H7 (cell line): ENCODE measurements at regions not wholly inside any gene's neighbourhood (a gene's known extent, or its start where the extent isn't known, plus 50 kb on each side); places are given as distances from the start of the nearest gene placed in this dataset.

Experiments used
- DNase-seq: peaks from one replicate; pipeline ENCODE4 v3.0.0; 2012
- H3K27me3 ChIP-seq: 2 replicates; pipeline ENCODE4 v1.6.0; 2011; ENCODE audit warnings: mild to moderate bottlenecking, low read length; ENCODE audit not compliant: control insufficient read depth, insufficient read depth
- H3K36me3 ChIP-seq: replicated peaks from 2 replicates; pipeline ENCODE4 v1.5.1; 2011; ENCODE audit warnings: low read length; ENCODE audit not compliant: control insufficient read depth, insufficient read depth
- H3K4me3 ChIP-seq: 2 replicates; pipeline ENCODE4 v1.5.1; 2011; ENCODE audit warnings: low read depth, mild to moderate bottlenecking, control low read depth, low read length, moderate library complexity; ENCODE audit not compliant: insufficient read depth

- Histone ChIP-seq H3K4me3 (no peak overlapping the region), H3K36me3 (no peaks in the 10 kb centered on the region), H3K27me3 (no peaks in the 10 kb centered on the region)
- DNase-seq, result no peak
Measured at GRCh38 chr18:46243673-46244072, 139.5 kb downstream of the HAUS1 start.

DNA sequence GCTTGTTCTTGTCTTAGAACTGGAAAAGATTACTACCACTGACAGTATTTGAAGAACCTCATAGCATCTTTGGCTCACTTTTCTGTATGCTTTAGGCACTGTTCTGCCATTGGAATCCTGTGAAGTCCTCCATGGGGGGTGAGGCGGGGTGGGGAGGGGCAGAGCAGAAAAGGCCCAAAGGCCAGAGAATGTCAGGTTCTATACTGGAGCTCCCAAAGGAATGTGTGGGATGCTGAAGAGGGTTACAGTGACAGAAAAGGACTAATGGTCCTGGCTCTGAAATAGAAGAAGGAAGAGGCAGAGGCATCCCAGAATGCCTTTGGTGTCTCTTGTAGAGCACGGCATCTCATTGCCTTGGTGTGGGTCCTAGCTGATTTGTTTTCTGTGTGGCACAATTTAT is 141.9 kb downstream of the HAUS1 start:
- Histone ChIP-seq H3K27me3 (no peaks in the 10 kb centered on the region), H3K36me3 (no peaks in the 10 kb centered on the region), H3K4me3 (no peak overlapping the region)
- DNase-seq, result peak; percentile 23

- H3K4me3 ChIP-seq, result no peak overlapping the region
- H3K36me3 ChIP-seq, result no peaks in the 10 kb centered on the region
- no peaks in the 10 kb centered on the region for H3K27me3 ChIP-seq
- DNase-seq, result no peak
Measured at GRCh38 chr18:46247942-46248341, 143.8 kb downstream of the HAUS1 start.

- Histone ChIP-seq H3K27me3 (no peaks in the 10 kb centered on the region), H3K36me3 (no peaks in the 10 kb centered on the region), H3K4me3 (no peak overlapping the region)
- no peak for DNase-seq
Measured at GRCh38 chr18:46250084-46250811, 146.1 kb downstream of the HAUS1 start.

DNA sequence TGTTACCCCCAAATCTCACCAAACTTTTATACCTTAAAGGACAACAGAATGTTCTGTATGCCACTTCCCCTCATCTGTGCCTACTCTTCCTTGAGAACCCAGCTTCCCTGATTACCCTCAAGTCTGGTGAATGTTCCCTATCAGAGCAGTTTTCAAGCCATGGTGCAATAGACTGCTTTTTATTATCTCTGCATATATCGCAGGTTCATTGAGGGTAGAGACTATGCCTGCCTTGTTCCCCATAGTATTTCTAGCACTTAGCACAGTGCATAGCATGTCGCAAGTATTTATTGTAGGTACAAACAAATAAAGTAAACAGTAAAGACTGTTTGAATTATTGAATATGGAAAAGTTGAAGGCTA is 146.6 kb downstream of the HAUS1 start:
- Histone ChIP-seq H3K36me3 (no peaks in the 10 kb centered on the region), H3K4me3 (no peak overlapping the region), H3K27me3 (no peaks in the 10 kb centered on the region)
- no peak for DNase-seq

DNA sequence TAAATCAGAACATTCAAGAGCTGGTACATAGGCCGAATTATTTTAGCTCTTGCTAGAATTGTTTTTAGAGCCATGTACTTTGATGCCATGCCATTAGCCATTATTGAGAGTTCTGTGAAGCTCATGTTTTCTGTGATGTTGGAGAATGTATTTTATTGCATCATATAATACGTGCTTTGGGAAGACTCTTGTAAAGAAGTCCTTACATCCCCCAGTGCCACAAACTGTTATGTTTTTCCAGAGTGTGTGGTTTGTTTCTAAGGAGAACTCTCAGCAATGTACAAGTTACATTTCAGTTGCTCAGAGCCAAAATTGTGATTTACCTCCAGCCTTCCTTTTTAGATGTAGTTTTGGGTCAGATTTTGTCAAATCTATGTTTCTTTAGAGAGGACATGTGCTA is 148.6 kb downstream of the HAUS1 start:
- no peaks in the 10 kb centered on the region for H3K36me3 ChIP-seq
- DNase-seq, result no peak
- no peaks in the 10 kb centered on the region for H3K27me3 ChIP-seq
- no peak overlapping the region for H3K4me3 ChIP-seq

- Histone ChIP-seq H3K27me3 (no peaks in the 10 kb centered on the region), H3K4me3 (no peak overlapping the region), H3K36me3 (no peaks in the 10 kb centered on the region)
- no peak for DNase-seq
Measured at GRCh38 chr18:46253498-46253897, 149.3 kb downstream of the HAUS1 start.

GRCh38 chr18:46256078-46256477 is 151.9 kb downstream of the HAUS1 start:
- Histone ChIP-seq H3K27me3 (no peaks in the 10 kb centered on the region), H3K4me3 (no peak overlapping the region), H3K36me3 (no peaks in the 10 kb centered on the region)
- no peak for DNase-seq

DNA sequence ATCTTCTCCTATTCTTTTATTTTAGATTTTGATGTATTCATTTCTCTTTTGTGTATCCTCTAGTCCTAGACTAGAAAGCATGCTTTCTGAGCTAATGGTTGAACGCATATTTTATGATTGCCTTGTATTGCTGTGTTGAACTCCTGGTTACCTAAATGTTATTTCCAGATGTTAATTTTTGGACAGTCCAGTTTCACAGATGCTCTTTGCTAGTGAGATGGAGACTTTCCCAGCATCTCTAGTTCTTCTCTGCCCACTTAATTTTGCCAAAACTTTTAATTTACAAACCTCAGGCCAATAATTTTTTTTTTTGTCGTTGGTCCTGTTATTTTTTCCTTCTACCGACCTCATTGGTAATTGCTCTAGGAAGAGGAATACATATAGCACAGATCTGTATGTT is 153.2 kb downstream of the HAUS1 start:
- Histone ChIP-seq H3K4me3 (no peak overlapping the region), H3K36me3 (no peaks in the 10 kb centered on the region), H3K27me3 (no peaks in the 10 kb centered on the region)
- no peak for DNase-seq

GRCh38 chr18:46260016-46260878 is 156.1 kb downstream of the HAUS1 start:
- DNase-seq, result no peak

GRCh38 chr18:46260879-46261143 is 156.6 kb downstream of the HAUS1 start:
- no peaks in the 10 kb centered on the region for H3K36me3 ChIP-seq
- no peak for DNase-seq
- no peak overlapping the region for H3K4me3 ChIP-seq
- no peaks in the 10 kb centered on the region for H3K27me3 ChIP-seq

More at GRCh38 chr18:46260016-46260878, 156.1 kb downstream of the HAUS1 start:
- H3K27me3 ChIP-seq, result no peaks in the 10 kb centered on the region
- no peaks in the 10 kb centered on the region for H3K36me3 ChIP-seq
- no peak overlapping the region for H3K4me3 ChIP-seq

- Histone ChIP-seq H3K4me3 (no peak overlapping the region), H3K27me3 (no peaks in the 10 kb centered on the region), H3K36me3 (no peaks in the 10 kb centered on the region)
- DNase-seq, result peak; percentile 25
Measured at GRCh38 chr18:46261799-46262198, 157.6 kb downstream of the HAUS1 start.

DNA sequence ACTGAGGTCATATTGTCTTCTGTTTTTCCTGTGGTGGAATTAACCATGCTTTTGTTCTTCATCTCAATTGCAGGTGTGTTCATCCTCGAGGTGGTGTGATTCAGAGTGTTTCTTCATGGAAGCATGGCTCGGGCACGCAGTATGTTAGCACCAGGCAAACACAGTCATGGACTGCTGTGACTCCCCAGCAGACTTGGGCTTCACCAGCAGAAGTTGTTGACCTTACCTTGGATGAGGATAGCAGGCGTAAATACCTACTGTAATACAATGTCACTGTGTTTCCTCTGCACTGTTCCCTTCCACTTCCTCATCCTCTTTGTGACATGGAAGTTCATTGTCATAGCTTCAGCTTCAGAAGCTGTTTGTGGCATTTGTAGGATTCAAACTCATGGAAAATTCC is 158.7 kb downstream of the HAUS1 start:
- DNase-seq, result no peak
- no peaks in the 10 kb centered on the region for H3K36me3 ChIP-seq

GRCh38 chr18:46264255-46264654 is 160.1 kb downstream of the HAUS1 start:
- Histone ChIP-seq H3K27me3 (no peaks in the 10 kb centered on the region), H3K4me3 (no peak overlapping the region), H3K36me3 (no peaks in the 10 kb centered on the region; the same call in 1 of the 2 replicates)
- peak; percentile 37 for DNase-seq

More for the DNA sequence above, 158.7 kb downstream of the HAUS1 start:
- Histone ChIP-seq H3K4me3 (no peak overlapping the region), H3K27me3 (no peaks in the 10 kb centered on the region)
